ENCODE measurements at regions not wholly inside any gene's neighbourhood (a gene's known extent, or its start where the extent isn't known, plus 50 kb on each side); places are given as distances from the start of the nearest gene placed in this dataset.
"Not testable (repeated sequence)": the region's sequence is repeated elsewhere in the genome, so short reads cannot be mapped to it uniquely, and the experiment has no call there.

- DNase-seq (no peak), ATAC-seq (ENCODE audit: low FRiP score) (no peak)
Observed at GRCh38 chr6:140340795-140341194, 966.3 kb upstream of the CITED2 start.

GRCh38 chr6:140339084-140339483 is 964.6 kb upstream of the CITED2 start:
- ATAC-seq (ENCODE audit: low FRiP score); H3K9me3 ChIP-seq (ENCODE audit: control insufficient read depth, low read length); H3K36me3 ChIP-seq (ENCODE audit: control insufficient read depth in 1 of 2, insufficient read depth in 2 of 2, low read length in 1 of 2); intact Hi-C loops (cut with DNase I); H3K27ac ChIP-seq (ENCODE audit: low read depth in 1 of 2, low read length in 2 of 2); H3K4me3 ChIP-seq (ENCODE audit: low read length in 2 of 2); H3K4me1 ChIP-seq (ENCODE audit: control insufficient read depth in 1 of 2, insufficient read depth in 2 of 2, low read length in 2 of 2); DNase-seq; H3K27me3 ChIP-seq (ENCODE audit: control insufficient read depth in 1 of 2, insufficient read depth in 2 of 2, low read length in 1 of 2): not testable (repeated sequence)
- WGBS, 2 donors = 94 to 97% methylated on average over 2 of the region's 2 CpGs

More at GRCh38 chr6:140340795-140341194, 966.3 kb upstream of the CITED2 start:
- Histone ChIP-seq H3K27ac (ENCODE audit: low read depth in 1 of 2, low read length in 2 of 2) (no peak overlapping the region), H3K36me3 (ENCODE audit: control insufficient read depth in 1 of 2, insufficient read depth in 2 of 2, low read length in 1 of 2) (no peaks in the 10 kb centered on the region), H3K4me3 (ENCODE audit: low read length in 2 of 2) (no peak overlapping the region), H3K9me3 (ENCODE audit: control insufficient read depth, low read length) (peaks cover 5% of the 10 kb centered on the region), H3K4me1 (ENCODE audit: control insufficient read depth in 1 of 2, insufficient read depth in 2 of 2, low read length in 2 of 2) (no peaks in the 10 kb centered on the region), H3K27me3 (ENCODE audit: control insufficient read depth in 1 of 2, insufficient read depth in 2 of 2, low read length in 1 of 2) (no peaks in the 10 kb centered on the region)
- 95% methylated on average over 3 of the region's 3 CpGs for WGBS, 2 donors
- intact Hi-C loops (cut with DNase I) = no loop called here

GRCh38 chr6:140321891-140322290 is 947.4 kb upstream of the CITED2 start:
- H3K36me3 ChIP-seq (ENCODE audit: control insufficient read depth in 1 of 2, insufficient read depth in 2 of 2, low read length in 1 of 2) = no peaks in the 10 kb centered on the region
- H3K27me3 ChIP-seq (ENCODE audit: control insufficient read depth in 1 of 2, insufficient read depth in 2 of 2, low read length in 1 of 2) = no peaks in the 10 kb centered on the region
- H3K4me1 ChIP-seq (ENCODE audit: control insufficient read depth in 1 of 2, insufficient read depth in 2 of 2, low read length in 2 of 2) = no peaks in the 10 kb centered on the region
- ATAC-seq (ENCODE audit: low FRiP score) (no peak), DNase-seq (no peak)
- intact Hi-C loops (cut with DNase I) = no loop called here
- no peak overlapping the region for H3K4me3 ChIP-seq (ENCODE audit: low read length in 2 of 2)
- 64 to 74% methylated on average over 2 of the region's 2 CpGs for WGBS, 2 donors
- H3K9me3 ChIP-seq (ENCODE audit: control insufficient read depth, low read length) = peaks cover 4% of the 10 kb centered on the region
- no peak overlapping the region for H3K27ac ChIP-seq (ENCODE audit: low read depth in 1 of 2, low read length in 2 of 2)

- H3K4me1 ChIP-seq (ENCODE audit: control insufficient read depth in 1 of 2, insufficient read depth in 2 of 2, low read length in 2 of 2) = no peaks in the 10 kb centered on the region
Observed at GRCh38 chr6:140320081-140321080, 945.9 kb upstream of the CITED2 start.

GRCh38 chr6:140319209-140319608 is 944.8 kb upstream of the CITED2 start:
- no peak for ATAC-seq (ENCODE audit: low FRiP score)

More at GRCh38 chr6:140320081-140321080, 945.9 kb upstream of the CITED2 start:
- ATAC-seq (ENCODE audit: low FRiP score) = no peak
- intact Hi-C loops (cut with DNase I) = no loop called here
- Histone ChIP-seq H3K36me3 (ENCODE audit: control insufficient read depth in 1 of 2, insufficient read depth in 2 of 2, low read length in 1 of 2) (no peaks in the 10 kb centered on the region), H3K27me3 (ENCODE audit: control insufficient read depth in 1 of 2, insufficient read depth in 2 of 2, low read length in 1 of 2) (no peaks in the 10 kb centered on the region), H3K4me3 (ENCODE audit: low read length in 2 of 2) (no peak overlapping the region), H3K27ac (ENCODE audit: low read depth in 1 of 2, low read length in 2 of 2) (no peak overlapping the region), H3K9me3 (ENCODE audit: control insufficient read depth, low read length) (no peaks in the 10 kb centered on the region)
- WGBS, 2 donors = 47 to 57% methylated on average over 4 of the region's 4 CpGs
- no peak for DNase-seq

GRCh38 chr6:140318408-140318807 is 944.0 kb upstream of the CITED2 start:
- 89 to 92% methylated on average over 3 of the region's 3 CpGs for WGBS, 2 donors
- no peaks in the 10 kb centered on the region for H3K27me3 ChIP-seq (ENCODE audit: control insufficient read depth in 1 of 2, insufficient read depth in 2 of 2, low read length in 1 of 2)
- H3K4me3 ChIP-seq (ENCODE audit: low read length in 2 of 2) = no peak overlapping the region
- H3K4me1 ChIP-seq (ENCODE audit: control insufficient read depth in 1 of 2, insufficient read depth in 2 of 2, low read length in 2 of 2) = no peaks in the 10 kb centered on the region
- no peak overlapping the region for H3K27ac ChIP-seq (ENCODE audit: low read depth in 1 of 2, low read length in 2 of 2)
- no peaks in the 10 kb centered on the region for H3K9me3 ChIP-seq (ENCODE audit: control insufficient read depth, low read length)
- no peaks in the 10 kb centered on the region for H3K36me3 ChIP-seq (ENCODE audit: control insufficient read depth in 1 of 2, insufficient read depth in 2 of 2, low read length in 1 of 2)
- DNase-seq = no peak
- no peak for ATAC-seq (ENCODE audit: low FRiP score)
- intact Hi-C loops (cut with DNase I) = no loop called here

More at GRCh38 chr6:140319209-140319608, 944.8 kb upstream of the CITED2 start:
- Histone ChIP-seq H3K27me3 (ENCODE audit: control insufficient read depth in 1 of 2, insufficient read depth in 2 of 2, low read length in 1 of 2) (no peaks in the 10 kb centered on the region), H3K4me1 (ENCODE audit: control insufficient read depth in 1 of 2, insufficient read depth in 2 of 2, low read length in 2 of 2) (no peaks in the 10 kb centered on the region), H3K36me3 (ENCODE audit: control insufficient read depth in 1 of 2, insufficient read depth in 2 of 2, low read length in 1 of 2) (no peaks in the 10 kb centered on the region), H3K9me3 (ENCODE audit: control insufficient read depth, low read length) (no peaks in the 10 kb centered on the region), H3K27ac (ENCODE audit: low read depth in 1 of 2, low read length in 2 of 2) (no peak overlapping the region), H3K4me3 (ENCODE audit: low read length in 2 of 2) (peak overlapping the region; percentile 51 to 69)
- intact Hi-C loops (cut with DNase I) = no loop called here
- WGBS, 2 donors = 2 to 7% methylated on average over 2 of the region's 2 CpGs
- no peak for DNase-seq

GRCh38 chr6:140317950-140318349 is 943.5 kb upstream of the CITED2 start:
- intact Hi-C loops (cut with DNase I) = no loop called here
- no peaks in the 10 kb centered on the region for H3K4me1 ChIP-seq (ENCODE audit: control insufficient read depth in 1 of 2, insufficient read depth in 2 of 2, low read length in 2 of 2)
- ATAC-seq (ENCODE audit: low FRiP score) (no peak), DNase-seq (no peak)
- no peaks in the 10 kb centered on the region for H3K27me3 ChIP-seq (ENCODE audit: control insufficient read depth in 1 of 2, insufficient read depth in 2 of 2, low read length in 1 of 2)
- no peak overlapping the region for H3K4me3 ChIP-seq (ENCODE audit: low read length in 2 of 2)
- H3K36me3 ChIP-seq (ENCODE audit: control insufficient read depth in 1 of 2, insufficient read depth in 2 of 2, low read length in 1 of 2) = no peaks in the 10 kb centered on the region
- WGBS, 2 donors = 86% methylated on average over 2 of the region's 2 CpGs
- no peaks in the 10 kb centered on the region for H3K9me3 ChIP-seq (ENCODE audit: control insufficient read depth, low read length)
- H3K27ac ChIP-seq (ENCODE audit: low read depth in 1 of 2, low read length in 2 of 2) = no peak overlapping the region

GRCh38 chr6:140316966-140317365 is 942.5 kb upstream of the CITED2 start:
- WGBS, 2 donors = 95% methylated on average over 4 of the region's 4 CpGs
- ATAC-seq (ENCODE audit: low FRiP score) = no peak
- DNase-seq = no peak
- intact Hi-C loops (cut with DNase I) = no loop called here
- H3K36me3 ChIP-seq (ENCODE audit: control insufficient read depth in 1 of 2, insufficient read depth in 2 of 2, low read length in 1 of 2) = no peaks in the 10 kb centered on the region
- H3K27me3 ChIP-seq (ENCODE audit: control insufficient read depth in 1 of 2, insufficient read depth in 2 of 2, low read length in 1 of 2) = no peaks in the 10 kb centered on the region
- no peak overlapping the region for H3K4me3 ChIP-seq (ENCODE audit: low read length in 2 of 2)
- H3K4me1 ChIP-seq (ENCODE audit: control insufficient read depth in 1 of 2, insufficient read depth in 2 of 2, low read length in 2 of 2) = no peaks in the 10 kb centered on the region
- H3K9me3 ChIP-seq (ENCODE audit: control insufficient read depth, low read length) = no peaks in the 10 kb centered on the region
- H3K27ac ChIP-seq (ENCODE audit: low read depth in 1 of 2, low read length in 2 of 2) = no peak overlapping the region

GRCh38 chr6:140314682-140315081 is 940.2 kb upstream of the CITED2 start:
- Histone ChIP-seq H3K27me3 (ENCODE audit: control insufficient read depth in 1 of 2, insufficient read depth in 2 of 2, low read length in 1 of 2) (no peaks in the 10 kb centered on the region), H3K4me3 (ENCODE audit: low read length in 2 of 2) (no peak overlapping the region), H3K36me3 (ENCODE audit: control insufficient read depth in 1 of 2, insufficient read depth in 2 of 2, low read length in 1 of 2) (no peaks in the 10 kb centered on the region), H3K27ac (ENCODE audit: low read depth in 1 of 2, low read length in 2 of 2) (no peak overlapping the region), H3K9me3 (ENCODE audit: control insufficient read depth, low read length) (no peaks in the 10 kb centered on the region), H3K4me1 (ENCODE audit: control insufficient read depth in 1 of 2, insufficient read depth in 2 of 2, low read length in 2 of 2) (no peaks in the 10 kb centered on the region)
- no peak for ATAC-seq (ENCODE audit: low FRiP score)
- intact Hi-C loops (cut with DNase I) = no loop called here
- 74 to 83% methylated on average over 2 of the region's 2 CpGs for WGBS, 2 donors
- DNase-seq = no peak
